ENCODE measurements at regions not wholly inside any gene's neighbourhood (a gene's known extent, or its start where the extent isn't known, plus 50 kb on each side); places are given as distances from the start of the nearest gene placed in this dataset.
"Not testable (repeated sequence)": the region's sequence is repeated elsewhere in the genome, so short reads cannot be mapped to it uniquely, and the experiment has no call there.

GRCh38 chr5:135143682-135144081 is 109.7 kb upstream of the PITX1 start:
- not testable (repeated sequence) for DNase-seq; H3K4me2 ChIP-seq (ENCODE audit: low read length); H2AFZ ChIP-seq (ENCODE audit: insufficient read depth, low read length, poor library complexity); H3K23ac ChIP-seq (ENCODE audit: low read length); H3K27ac ChIP-seq (ENCODE audit: low read depth, low read length); H3K9ac ChIP-seq (ENCODE audit: low read length); H3K79me1 ChIP-seq (ENCODE audit: low read length); H3K18ac ChIP-seq (ENCODE audit: low read length); H3K4ac ChIP-seq (ENCODE audit: low read depth, low read length); H3K4me3 ChIP-seq (ENCODE audit: low read depth, low read length); H3K27me3 ChIP-seq (ENCODE audit: insufficient read depth, low read length); H4K8ac ChIP-seq (ENCODE audit: low read depth, low read length); H3K79me2 ChIP-seq (ENCODE audit: control insufficient read depth, insufficient read depth, low read length, poor library complexity); H3K14ac ChIP-seq (ENCODE audit: low read length); H2BK5ac ChIP-seq (ENCODE audit: low read depth, low read length, poor library complexity); H2BK120ac ChIP-seq (ENCODE audit: insufficient read depth, low read length, poor library complexity); H4K91ac ChIP-seq (ENCODE audit: low read depth, low read length); H3K4me1 ChIP-seq (ENCODE audit: control insufficient read depth in 1 of 2, insufficient read depth in 2 of 2, low read length in 2 of 2); H3K9me3 ChIP-seq (ENCODE audit: insufficient read depth, low read depth, low read length); H2AK5ac ChIP-seq (ENCODE audit: low read length); H2BK12ac ChIP-seq (ENCODE audit: low read length); H3K36me3 ChIP-seq (ENCODE audit: control insufficient read depth in 1 of 2, insufficient read depth in 2 of 2, low read length in 2 of 2); H4K12ac ChIP-seq (ENCODE audit: low read depth, low read length)
- no CpG with 5 or more reads among the region's 4 CpGs for WGBS (ENCODE audit: extremely low coverage, insufficient coverage, insufficient read length)

DNA sequence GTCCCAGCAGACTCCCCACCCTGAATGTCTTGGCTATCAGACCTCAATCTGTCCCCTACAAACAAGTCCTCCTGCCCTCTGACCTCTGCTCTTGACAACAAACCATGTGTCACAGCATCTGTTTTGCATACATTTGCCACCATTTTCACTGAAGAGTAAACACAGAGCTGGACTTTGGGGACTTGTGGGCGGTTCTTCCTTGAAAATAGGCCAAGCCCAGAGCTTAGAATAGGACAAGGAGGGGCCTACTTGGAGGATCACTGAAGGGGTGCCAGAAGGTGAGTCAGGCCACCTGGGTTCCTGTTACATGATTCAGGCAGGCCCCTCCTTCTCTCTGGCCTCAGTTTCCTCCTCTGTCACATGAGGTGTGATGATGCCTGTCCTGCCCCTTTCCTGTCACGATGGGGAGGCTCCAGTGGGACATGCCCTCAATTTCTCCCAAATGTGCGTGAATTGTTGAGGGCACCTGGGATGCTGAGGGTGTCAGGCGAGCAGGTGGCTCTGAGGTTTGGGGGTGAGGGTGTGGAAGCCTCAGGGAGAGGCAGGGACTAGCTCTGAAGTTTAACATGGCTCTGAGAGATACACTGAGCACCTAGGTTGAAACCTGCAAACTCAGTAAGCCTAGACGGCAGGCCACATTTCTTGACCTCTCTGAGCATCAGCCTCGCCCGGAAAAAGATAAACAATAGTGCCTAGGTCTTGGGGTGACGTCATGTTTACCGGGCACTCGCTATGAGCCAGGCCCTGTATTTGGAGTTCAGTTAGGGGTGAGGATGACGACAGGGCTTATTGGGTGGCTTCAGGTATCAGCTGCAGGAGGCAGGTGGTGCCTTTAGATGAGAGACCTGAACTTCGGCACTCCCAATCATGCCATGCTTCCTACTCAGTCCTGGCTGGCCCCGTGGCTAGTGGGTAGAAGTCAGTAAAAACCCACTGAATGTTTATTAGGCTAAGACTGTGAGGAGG is 107.6 kb upstream of the PITX1 start:
- no peaks in the 10 kb centered on the region for H3K27me3 ChIP-seq (ENCODE audit: insufficient read depth, low read length)
- no peaks in the 10 kb centered on the region for H3K4me1 ChIP-seq (ENCODE audit: control insufficient read depth in 1 of 2, insufficient read depth in 2 of 2, low read length in 2 of 2)
- H3K4ac ChIP-seq (ENCODE audit: low read depth, low read length), result no peak overlapping the region
- no peaks in the 10 kb centered on the region for H3K9me3 ChIP-seq (ENCODE audit: insufficient read depth, low read depth, low read length)
- no peak overlapping the region for H2AK5ac ChIP-seq (ENCODE audit: low read length)
- H2AFZ ChIP-seq (ENCODE audit: insufficient read depth, low read length, poor library complexity), result no peak overlapping the region
- H2BK5ac ChIP-seq (ENCODE audit: low read depth, low read length, poor library complexity), result no peak overlapping the region
- no peak overlapping the region for H4K8ac ChIP-seq (ENCODE audit: low read depth, low read length)
- H3K18ac ChIP-seq (ENCODE audit: low read length), result no peak overlapping the region
- no peak overlapping the region for H4K91ac ChIP-seq (ENCODE audit: low read depth, low read length)
- H3K36me3 ChIP-seq (ENCODE audit: control insufficient read depth in 1 of 2, insufficient read depth in 2 of 2, low read length in 2 of 2), result no peaks in the 10 kb centered on the region
- no peak overlapping the region for H3K4me3 ChIP-seq (ENCODE audit: low read depth, low read length)
- H3K23ac ChIP-seq (ENCODE audit: low read length), result no peak overlapping the region
- H3K79me1 ChIP-seq (ENCODE audit: low read length), result no peaks in the 10 kb centered on the region
- no peak overlapping the region for H3K27ac ChIP-seq (ENCODE audit: low read depth, low read length)
- no peak overlapping the region for H3K14ac ChIP-seq (ENCODE audit: low read length)
- WGBS (ENCODE audit: extremely low coverage, insufficient coverage, insufficient read length), result no CpG with 5 or more reads among the region's 13 CpGs
- no peaks in the 10 kb centered on the region for H3K79me2 ChIP-seq (ENCODE audit: control insufficient read depth, insufficient read depth, low read length, poor library complexity)
- no peak overlapping the region for H4K12ac ChIP-seq (ENCODE audit: low read depth, low read length)
- H3K4me2 ChIP-seq (ENCODE audit: low read length), result no peak overlapping the region
- no peak overlapping the region for H3K9ac ChIP-seq (ENCODE audit: low read length)
- no peak for DNase-seq
- H2BK120ac ChIP-seq (ENCODE audit: insufficient read depth, low read length, poor library complexity), result no peak overlapping the region
- H2BK12ac ChIP-seq (ENCODE audit: low read length), result no peak overlapping the region

GRCh38 chr5:135140446-135141204 is 106.6 kb upstream of the PITX1 start:
- Histone ChIP-seq H2BK120ac (ENCODE audit: insufficient read depth, low read length, poor library complexity) (no peak overlapping the region), H3K9me3 (ENCODE audit: insufficient read depth, low read depth, low read length) (peaks cover 3% of the 10 kb centered on the region), H3K4ac (ENCODE audit: low read depth, low read length) (no peak overlapping the region), H4K91ac (ENCODE audit: low read depth, low read length) (no peak overlapping the region), H4K12ac (ENCODE audit: low read depth, low read length) (no peak overlapping the region), H3K18ac (ENCODE audit: low read length) (no peak overlapping the region), H3K23ac (ENCODE audit: low read length) (no peak overlapping the region), H3K4me3 (ENCODE audit: low read depth, low read length) (no peak overlapping the region), H3K4me2 (ENCODE audit: low read length) (no peak overlapping the region), H3K9ac (ENCODE audit: low read length) (no peak overlapping the region), H3K27me3 (ENCODE audit: insufficient read depth, low read length) (no peaks in the 10 kb centered on the region), H3K36me3 (ENCODE audit: control insufficient read depth in 1 of 2, insufficient read depth in 2 of 2, low read length in 2 of 2) (no peaks in the 10 kb centered on the region), H3K14ac (ENCODE audit: low read length) (no peak overlapping the region), H3K79me2 (ENCODE audit: control insufficient read depth, insufficient read depth, low read length, poor library complexity) (no peaks in the 10 kb centered on the region), H4K8ac (ENCODE audit: low read depth, low read length) (no peak overlapping the region), H2BK12ac (ENCODE audit: low read length) (no peak overlapping the region), H2BK5ac (ENCODE audit: low read depth, low read length, poor library complexity) (no peak overlapping the region), H2AK5ac (ENCODE audit: low read length) (no peak overlapping the region), H3K79me1 (ENCODE audit: low read length) (no peaks in the 10 kb centered on the region), H3K4me1 (ENCODE audit: control insufficient read depth in 1 of 2, insufficient read depth in 2 of 2, low read length in 2 of 2) (no peaks in the 10 kb centered on the region), H2AFZ (ENCODE audit: insufficient read depth, low read length, poor library complexity) (no peak overlapping the region), H3K27ac (ENCODE audit: low read depth, low read length) (no peak overlapping the region)
- peak; percentile 80 to 85 for DNase-seq
- no CpG with 5 or more reads among the region's 9 CpGs for WGBS (ENCODE audit: extremely low coverage, insufficient coverage, insufficient read length)

DNA sequence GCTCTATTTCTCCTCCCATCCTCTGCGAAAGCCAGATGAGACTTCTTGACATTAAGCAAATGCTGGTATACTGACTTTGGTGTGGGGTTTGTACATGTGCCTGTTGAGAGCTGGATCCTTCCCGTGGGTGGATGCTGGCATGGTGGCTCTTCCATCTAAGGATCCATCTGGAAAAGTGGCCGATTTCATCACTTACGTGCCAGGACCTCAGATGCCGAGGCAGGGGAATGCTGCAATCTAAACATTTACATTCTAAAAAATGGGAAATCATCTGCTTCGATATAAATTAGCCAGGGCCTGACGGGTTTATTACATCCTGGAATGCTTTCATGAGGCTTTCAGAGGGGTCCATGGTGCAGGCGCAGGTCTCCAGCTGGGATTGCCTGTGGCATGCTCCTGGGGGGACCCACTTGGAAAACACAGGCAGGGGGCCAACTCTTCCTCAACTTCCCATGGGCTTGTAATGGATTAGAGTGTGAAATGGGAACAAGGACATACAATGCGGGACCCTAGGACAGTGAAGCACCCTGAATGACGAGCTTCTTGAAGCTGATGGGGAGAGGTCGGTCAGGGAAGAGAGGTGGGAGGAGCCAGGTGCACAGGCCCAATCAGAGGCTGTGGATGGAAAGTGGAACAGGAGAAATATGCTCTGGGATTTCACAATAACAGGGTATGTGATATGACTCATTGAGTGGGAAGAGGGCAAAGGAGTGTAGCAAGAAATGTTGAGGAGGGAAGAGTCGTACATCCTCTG is 105.5 kb upstream of the PITX1 start:
- no CpG with 5 or more reads among the region's 12 CpGs for WGBS (ENCODE audit: extremely low coverage, insufficient coverage, insufficient read length)
- DNase-seq, result peak; percentile 68 to 89
- no peak overlapping the region for H4K12ac ChIP-seq (ENCODE audit: low read depth, low read length)
- H3K18ac ChIP-seq (ENCODE audit: low read length), result no peak overlapping the region
- no peak overlapping the region for H3K4me3 ChIP-seq (ENCODE audit: low read depth, low read length)
- no peak overlapping the region for H3K14ac ChIP-seq (ENCODE audit: low read length)
- H3K79me2 ChIP-seq (ENCODE audit: control insufficient read depth, insufficient read depth, low read length, poor library complexity), result no peaks in the 10 kb centered on the region
- peaks cover 6% of the 10 kb centered on the region for H3K9me3 ChIP-seq (ENCODE audit: insufficient read depth, low read depth, low read length)
- H2BK12ac ChIP-seq (ENCODE audit: low read length), result no peak overlapping the region
- H4K8ac ChIP-seq (ENCODE audit: low read depth, low read length), result no peak overlapping the region
- H2AFZ ChIP-seq (ENCODE audit: insufficient read depth, low read length, poor library complexity), result no peak overlapping the region
- H4K91ac ChIP-seq (ENCODE audit: low read depth, low read length), result no peak overlapping the region
- H2BK5ac ChIP-seq (ENCODE audit: low read depth, low read length, poor library complexity), result no peak overlapping the region
- H3K36me3 ChIP-seq (ENCODE audit: control insufficient read depth in 1 of 2, insufficient read depth in 2 of 2, low read length in 2 of 2), result no peaks in the 10 kb centered on the region
- H3K27ac ChIP-seq (ENCODE audit: low read depth, low read length), result no peak overlapping the region
- no peak overlapping the region for H3K9ac ChIP-seq (ENCODE audit: low read length)
- H3K23ac ChIP-seq (ENCODE audit: low read length), result no peak overlapping the region
- H2AK5ac ChIP-seq (ENCODE audit: low read length), result no peak overlapping the region
- H3K4me2 ChIP-seq (ENCODE audit: low read length), result no peak overlapping the region
- no peaks in the 10 kb centered on the region for H3K4me1 ChIP-seq (ENCODE audit: control insufficient read depth in 1 of 2, insufficient read depth in 2 of 2, low read length in 2 of 2)
- no peaks in the 10 kb centered on the region for H3K79me1 ChIP-seq (ENCODE audit: low read length)
- no peak overlapping the region for H3K4ac ChIP-seq (ENCODE audit: low read depth, low read length)
- H3K27me3 ChIP-seq (ENCODE audit: insufficient read depth, low read length), result no peaks in the 10 kb centered on the region
- H2BK120ac ChIP-seq (ENCODE audit: insufficient read depth, low read length, poor library complexity), result no peak overlapping the region
